AG04449 (cell line): ENCODE measurements at regions not wholly inside any gene's neighbourhood (a gene's known extent, or its start where the extent isn't known, plus 50 kb on each side); places are given as distances from the start of the nearest gene placed in this dataset.

Experiments
- CTCF ChIA-PET: fragments of 350-600 bp; formaldehyde crosslinking; extraction: SDS; loops from one replicate; lab custom pipeline; 2021; ENCODE audit warnings: antibody characterized with exemption; lab: Yijun Ruan, JAX
- POLR2A ChIA-PET: fragments of 400-600, 350-600 bp; formaldehyde crosslinking; extraction: SDS; loops from one replicate; lab custom pipeline; 2020; ENCODE audit warnings: antibody characterized with exemption, inconsistent platforms; lab: Yijun Ruan, JAX
- DNase-seq: peaks from one replicate; pipeline ENCODE4 v3.0.0-alpha.2; 2010; ENCODE audit warnings: low read depth, low spot score
- H3K4me3 ChIP-seq: 2 replicates; pipeline ENCODE4 v1.5.1; 2011; ENCODE audit warnings: low read depth, mild to moderate bottlenecking, control low read depth, low read length
- CTCF ChIP-seq: IDR thresholded peaks from one replicate; pipeline ENCODE4 v1.5.1; 2011; ENCODE audit warnings: mild to moderate bottlenecking, moderate library complexity, low read length, control low read depth, inconsistent platforms; ENCODE audit not compliant: insufficient read depth; ENCODE audit errors: missing control alignments

- ChIA-PET CTCF (no interaction called here), POLR2A (no interaction called here)
- no peak overlapping the region for H3K4me3 ChIP-seq
- no peak for DNase-seq
- no peak for TF ChIP-seq CTCF
These were observed 379.5 kb upstream of the TOM1L1 start for GRCh38 chr17:54521137-54521536.

- TF ChIP-seq CTCF = no peak
- ChIA-PET POLR2A (no interaction called here), CTCF (no interaction called here)
- no peak for DNase-seq
- no peak overlapping the region for H3K4me3 ChIP-seq
These were observed 376.2 kb upstream of the TOM1L1 start for GRCh38 chr17:54524501-54524900.

DNA sequence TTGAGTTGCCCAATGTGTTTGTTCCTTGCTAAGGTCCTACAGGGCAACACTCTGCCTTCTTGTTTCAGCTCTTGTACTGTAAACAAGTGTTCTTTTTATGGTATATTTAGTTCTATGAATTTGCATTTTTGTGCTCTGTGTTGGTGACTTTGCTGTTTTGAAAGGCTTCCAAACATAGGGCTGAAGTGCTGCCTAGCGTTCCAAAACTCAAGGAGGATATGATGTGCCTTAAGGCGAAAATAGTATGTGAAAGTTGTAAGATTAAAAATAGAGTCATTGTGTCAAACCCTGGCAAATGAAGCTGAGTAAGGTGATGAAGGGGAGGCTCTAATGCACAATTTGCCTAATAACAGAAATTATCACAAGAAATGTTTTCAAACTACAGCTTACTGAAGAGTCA, 372.7 kb upstream of the TOM1L1 start:
- ChIA-PET POLR2A (no interaction called here), CTCF (no interaction called here)
- TF ChIP-seq CTCF = no peak

GRCh38 chr17:54530398-54530797, 370.3 kb upstream of the TOM1L1 start:
- TF ChIP-seq CTCF = no peak

More for the DNA sequence above, 372.7 kb upstream of the TOM1L1 start:
- H3K4me3 ChIP-seq = no peak overlapping the region
- no peak for DNase-seq

GRCh38 chr17:54536306-54536705, 364.3 kb upstream of the TOM1L1 start:
- no peak overlapping the region for H3K4me3 ChIP-seq
- ChIA-PET CTCF (no interaction called here), POLR2A (no interaction called here)
- no peak for DNase-seq
- TF ChIP-seq CTCF = no peak

More at GRCh38 chr17:54530398-54530797, 370.3 kb upstream of the TOM1L1 start:
- H3K4me3 ChIP-seq = no peak overlapping the region
- ChIA-PET CTCF (no interaction called here), POLR2A (no interaction called here)
- no peak for DNase-seq

DNA sequence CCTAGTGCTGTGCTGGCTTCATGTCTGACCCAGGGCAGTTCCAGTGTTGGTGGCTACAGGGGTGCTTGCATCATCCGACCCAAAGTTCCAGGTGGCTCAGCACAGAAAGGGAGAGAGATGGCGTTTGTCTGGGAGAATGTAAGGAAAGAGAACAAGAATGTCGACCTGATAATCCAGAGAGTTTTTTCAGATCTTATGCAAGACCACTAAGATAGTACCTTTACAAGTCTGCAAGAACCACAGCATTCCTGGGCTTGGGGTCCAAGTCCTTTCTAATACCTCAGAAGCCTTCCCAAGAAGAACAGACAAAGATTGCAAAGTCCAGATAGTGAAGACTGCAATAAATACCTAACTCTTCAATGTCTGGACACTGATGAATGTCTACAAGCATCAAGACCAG, 363.0 kb upstream of the TOM1L1 start:
- no peak overlapping the region for H3K4me3 ChIP-seq
- TF ChIP-seq CTCF = no peak
- CTCF ChIA-PET = no interaction called here

More for the DNA sequence above, 363.0 kb upstream of the TOM1L1 start:
- POLR2A ChIA-PET = no interaction called here
- no peak for DNase-seq
